ENCODE measurements at regions not wholly inside any gene's neighbourhood (a gene's known extent, or its start where the extent isn't known, plus 50 kb on each side); places are given as distances from the start of the nearest gene placed in this dataset.

- no peaks in the 10 kb centered on the region for H3K9me3 ChIP-seq (replicated peaks; ENCODE audit: low read length)
- H3K9ac ChIP-seq (ENCODE audit: low read depth, low read length), result no peak overlapping the region
- no peaks in the 10 kb centered on the region for H3K36me3 ChIP-seq (ENCODE audit: insufficient read depth, low read length)
- no peak overlapping the region for H3K4me3 ChIP-seq (ENCODE audit: low read length)
- H3K4me1 ChIP-seq (ENCODE audit: control insufficient read depth, insufficient read depth, low read length), result no peaks in the 10 kb centered on the region
- no peaks in the 10 kb centered on the region for H3K27me3 ChIP-seq (ENCODE audit: control insufficient read depth, insufficient read depth, low read length)
- no peak overlapping the region for H3K4me2 ChIP-seq (ENCODE audit: low read length)
Measured at GRCh38 chr2:14684516-14684915, 52.0 kb downstream of the LRATD1 start.

DNA sequence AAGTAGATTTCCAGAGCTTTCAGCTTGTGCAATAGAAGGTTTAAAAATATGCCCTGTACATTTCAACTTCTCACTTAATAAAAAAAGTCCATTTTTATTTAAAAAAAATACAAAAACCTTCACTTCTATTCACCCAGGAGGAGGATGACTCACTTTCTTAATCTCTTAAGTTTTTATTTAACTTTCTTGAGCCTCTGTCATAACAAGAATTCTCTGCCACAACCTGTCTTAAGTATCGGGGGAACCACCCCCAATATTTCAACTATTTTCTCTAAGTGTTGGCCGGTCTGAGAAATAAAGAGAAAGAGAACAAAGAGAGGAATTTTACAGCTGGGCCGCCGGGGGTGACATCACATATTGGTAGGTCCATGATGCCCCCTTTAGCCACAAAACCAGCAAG lies 58.4 kb downstream of the LRATD1 start:
- H3K4me3 ChIP-seq (ENCODE audit: low read length), result no peak overlapping the region
- H3K36me3 ChIP-seq (ENCODE audit: insufficient read depth, low read length), result no peaks in the 10 kb centered on the region
- H3K4me2 ChIP-seq (ENCODE audit: low read length), result no peak overlapping the region
- H3K9ac ChIP-seq (ENCODE audit: low read depth, low read length), result no peak overlapping the region
- H3K27me3 ChIP-seq (ENCODE audit: control insufficient read depth, insufficient read depth, low read length), result no peaks in the 10 kb centered on the region
- no peaks in the 10 kb centered on the region for H3K9me3 ChIP-seq (replicated peaks; ENCODE audit: low read length)
- no peaks in the 10 kb centered on the region for H3K4me1 ChIP-seq (ENCODE audit: control insufficient read depth, insufficient read depth, low read length)

GRCh38 chr2:14693874-14694273 lies 61.4 kb downstream of the LRATD1 start:
- Histone ChIP-seq H3K9ac (ENCODE audit: low read depth, low read length) (no peak overlapping the region), H3K4me1 (ENCODE audit: control insufficient read depth, insufficient read depth, low read length) (no peaks in the 10 kb centered on the region), H3K36me3 (ENCODE audit: insufficient read depth, low read length) (no peaks in the 10 kb centered on the region), H3K4me2 (ENCODE audit: low read length) (no peak overlapping the region), H3K4me3 (ENCODE audit: low read length) (no peak overlapping the region), H3K9me3 (replicated peaks; ENCODE audit: low read length) (no peaks in the 10 kb centered on the region), H3K27me3 (ENCODE audit: control insufficient read depth, insufficient read depth, low read length) (no peaks in the 10 kb centered on the region)

- no peak overlapping the region for H3K4me3 ChIP-seq (ENCODE audit: low read length)
- no peaks in the 10 kb centered on the region for H3K9me3 ChIP-seq (replicated peaks; ENCODE audit: low read length)
- H3K27me3 ChIP-seq (ENCODE audit: control insufficient read depth, insufficient read depth, low read length), result no peaks in the 10 kb centered on the region
- H3K4me1 ChIP-seq (ENCODE audit: control insufficient read depth, insufficient read depth, low read length), result peaks cover 2% of the 10 kb centered on the region
- no peak overlapping the region for H3K4me2 ChIP-seq (ENCODE audit: low read length)
- no peaks in the 10 kb centered on the region for H3K36me3 ChIP-seq (ENCODE audit: insufficient read depth, low read length)
- no peak overlapping the region for H3K9ac ChIP-seq (ENCODE audit: low read depth, low read length)
Measured at GRCh38 chr2:14700753-14701152, 68.2 kb downstream of the LRATD1 start.

DNA sequence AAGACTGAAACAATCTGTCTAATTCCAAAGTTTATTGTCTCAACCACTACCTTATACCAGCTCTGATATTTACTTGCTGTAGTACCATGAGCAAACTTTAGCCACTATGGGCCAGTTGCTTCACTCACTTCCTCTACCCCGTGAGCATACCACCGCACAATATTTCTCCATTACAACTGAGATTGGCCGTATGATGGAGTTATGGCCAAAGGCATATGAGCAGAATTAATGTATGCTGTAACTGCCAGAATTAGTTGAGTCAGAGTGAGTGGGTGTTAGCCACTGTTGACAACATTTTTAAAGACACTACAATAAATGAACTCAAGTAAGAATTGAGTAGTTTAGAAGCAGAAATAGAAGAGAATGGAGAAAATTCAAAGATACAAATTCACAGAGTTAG lies 69.7 kb downstream of the LRATD1 start:
- H3K36me3 ChIP-seq (ENCODE audit: insufficient read depth, low read length), result no peaks in the 10 kb centered on the region
- H3K4me1 ChIP-seq (ENCODE audit: control insufficient read depth, insufficient read depth, low read length), result peaks cover 2% of the 10 kb centered on the region
- H3K27me3 ChIP-seq (ENCODE audit: control insufficient read depth, insufficient read depth, low read length), result no peaks in the 10 kb centered on the region
- H3K4me3 ChIP-seq (ENCODE audit: low read length), result no peak overlapping the region
- no peak overlapping the region for H3K4me2 ChIP-seq (ENCODE audit: low read length)
- no peak overlapping the region for H3K9ac ChIP-seq (ENCODE audit: low read depth, low read length)
- H3K9me3 ChIP-seq (replicated peaks; ENCODE audit: low read length), result no peaks in the 10 kb centered on the region

DNA sequence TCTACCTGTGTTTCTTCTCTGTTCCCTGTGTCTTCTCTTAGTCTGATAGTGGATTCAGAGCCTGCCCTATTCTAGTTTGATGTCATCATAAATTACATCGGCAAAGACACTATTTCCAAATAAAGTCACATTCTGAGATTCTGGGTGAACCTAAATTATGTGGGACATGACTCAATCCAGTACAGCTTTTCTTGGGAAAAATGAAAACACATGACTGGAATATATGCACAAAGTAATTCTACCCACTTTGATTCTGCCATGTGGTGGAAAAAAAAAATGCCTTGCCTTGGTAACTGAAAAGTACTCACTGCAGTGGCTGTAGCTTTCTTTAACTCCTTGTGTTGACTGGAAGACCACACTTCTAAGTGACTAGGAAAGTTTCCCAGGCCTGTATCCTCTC lies 73.7 kb downstream of the LRATD1 start:
- H3K27me3 ChIP-seq (ENCODE audit: control insufficient read depth, insufficient read depth, low read length), result no peaks in the 10 kb centered on the region
- no peak overlapping the region for H3K4me3 ChIP-seq (ENCODE audit: low read length)
- H3K4me1 ChIP-seq (ENCODE audit: control insufficient read depth, insufficient read depth, low read length), result no peaks in the 10 kb centered on the region
- H3K9ac ChIP-seq (ENCODE audit: low read depth, low read length), result no peak overlapping the region
- no peak overlapping the region for H3K4me2 ChIP-seq (ENCODE audit: low read length)
- no peaks in the 10 kb centered on the region for H3K36me3 ChIP-seq (ENCODE audit: insufficient read depth, low read length)
- H3K9me3 ChIP-seq (replicated peaks; ENCODE audit: low read length), result no peaks in the 10 kb centered on the region

DNA sequence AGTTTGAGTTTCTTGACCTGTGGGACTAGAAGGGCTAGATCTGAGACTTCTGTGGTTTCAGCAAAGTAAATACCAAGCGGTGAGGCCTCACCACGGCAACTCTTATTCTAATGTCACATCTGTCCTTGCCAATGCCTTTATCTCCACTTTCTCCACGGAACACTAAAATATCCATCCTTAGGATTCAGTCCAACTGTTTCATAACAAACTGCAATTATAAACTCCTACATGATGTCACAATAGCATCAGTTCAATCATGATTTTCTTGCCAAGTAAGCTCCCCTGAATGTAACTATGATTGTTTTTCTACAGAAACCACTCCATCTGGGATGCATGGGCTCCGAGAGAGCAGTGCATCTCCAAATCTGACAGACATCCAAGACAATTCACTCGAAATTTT lies 79.6 kb downstream of the LRATD1 start:
- Histone ChIP-seq H3K4me1 (ENCODE audit: control insufficient read depth, insufficient read depth, low read length) (no peaks in the 10 kb centered on the region), H3K9ac (ENCODE audit: low read depth, low read length) (no peak overlapping the region), H3K9me3 (replicated peaks; ENCODE audit: low read length) (no peaks in the 10 kb centered on the region), H3K27me3 (ENCODE audit: control insufficient read depth, insufficient read depth, low read length) (no peaks in the 10 kb centered on the region), H3K4me2 (ENCODE audit: low read length) (no peak overlapping the region), H3K4me3 (ENCODE audit: low read length) (no peak overlapping the region), H3K36me3 (ENCODE audit: insufficient read depth, low read length) (no peaks in the 10 kb centered on the region)

- Histone ChIP-seq H3K36me3 (ENCODE audit: insufficient read depth, low read length) (no peaks in the 10 kb centered on the region), H3K4me2 (ENCODE audit: low read length) (no peak overlapping the region), H3K4me3 (ENCODE audit: low read length) (no peak overlapping the region), H3K9me3 (replicated peaks; ENCODE audit: low read length) (no peaks in the 10 kb centered on the region), H3K4me1 (ENCODE audit: control insufficient read depth, insufficient read depth, low read length) (no peaks in the 10 kb centered on the region), H3K9ac (ENCODE audit: low read depth, low read length) (no peak overlapping the region), H3K27me3 (ENCODE audit: control insufficient read depth, insufficient read depth, low read length) (no peaks in the 10 kb centered on the region)
Measured at GRCh38 chr2:14713248-14713647, 80.7 kb downstream of the LRATD1 start.

- Histone ChIP-seq H3K4me3 (ENCODE audit: low read length) (no peak overlapping the region), H3K9me3 (replicated peaks; ENCODE audit: low read length) (no peaks in the 10 kb centered on the region), H3K9ac (ENCODE audit: low read depth, low read length) (no peak overlapping the region), H3K4me1 (ENCODE audit: control insufficient read depth, insufficient read depth, low read length) (no peaks in the 10 kb centered on the region), H3K27me3 (ENCODE audit: control insufficient read depth, insufficient read depth, low read length) (no peaks in the 10 kb centered on the region), H3K4me2 (ENCODE audit: low read length) (no peak overlapping the region), H3K36me3 (ENCODE audit: insufficient read depth, low read length) (no peaks in the 10 kb centered on the region)
Measured at GRCh38 chr2:14715600-14715999, 83.1 kb downstream of the LRATD1 start.

DNA sequence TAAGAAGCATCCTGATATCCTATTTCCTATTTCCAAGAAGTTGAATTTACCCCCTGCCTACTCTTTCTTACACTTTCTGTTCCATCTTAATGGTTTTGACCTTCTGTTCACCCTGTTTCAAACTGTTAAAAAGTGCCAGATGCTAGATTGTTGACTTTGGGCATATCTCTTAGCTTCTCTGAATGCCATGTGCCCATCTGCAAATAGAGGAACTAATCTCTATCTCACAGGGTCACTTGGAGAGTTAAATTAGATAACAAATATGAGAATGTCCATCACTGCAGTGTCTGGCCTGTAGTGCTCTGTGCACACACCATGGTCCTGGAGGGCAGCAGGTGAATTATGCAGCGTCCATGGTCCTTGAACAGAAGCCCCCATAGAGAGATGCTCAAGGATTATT lies 83.8 kb downstream of the LRATD1 start:
- H3K36me3 ChIP-seq (ENCODE audit: insufficient read depth, low read length), result no peaks in the 10 kb centered on the region
- no peaks in the 10 kb centered on the region for H3K27me3 ChIP-seq (ENCODE audit: control insufficient read depth, insufficient read depth, low read length)
- H3K4me1 ChIP-seq (ENCODE audit: control insufficient read depth, insufficient read depth, low read length), result no peaks in the 10 kb centered on the region
- no peak overlapping the region for H3K9ac ChIP-seq (ENCODE audit: low read depth, low read length)
- H3K4me2 ChIP-seq (ENCODE audit: low read length), result no peak overlapping the region
- H3K4me3 ChIP-seq (ENCODE audit: low read length), result no peak overlapping the region
- no peaks in the 10 kb centered on the region for H3K9me3 ChIP-seq (replicated peaks; ENCODE audit: low read length)

- no peak overlapping the region for H3K4me3 ChIP-seq (ENCODE audit: low read length)
- no peaks in the 10 kb centered on the region for H3K27me3 ChIP-seq (ENCODE audit: control insufficient read depth, insufficient read depth, low read length)
- no peaks in the 10 kb centered on the region for H3K36me3 ChIP-seq (ENCODE audit: insufficient read depth, low read length)
- no peaks in the 10 kb centered on the region for H3K9me3 ChIP-seq (replicated peaks; ENCODE audit: low read length)
- no peak overlapping the region for H3K4me2 ChIP-seq (ENCODE audit: low read length)
- no peaks in the 10 kb centered on the region for H3K4me1 ChIP-seq (ENCODE audit: control insufficient read depth, insufficient read depth, low read length)
- H3K9ac ChIP-seq (ENCODE audit: low read depth, low read length), result no peak overlapping the region
Measured at GRCh38 chr2:14717131-14717530, 84.6 kb downstream of the LRATD1 start.

GRCh38 chr2:14720319-14720718 lies 87.8 kb downstream of the LRATD1 start:
- Histone ChIP-seq H3K9ac (ENCODE audit: low read depth, low read length) (no peak overlapping the region), H3K9me3 (replicated peaks; ENCODE audit: low read length) (no peaks in the 10 kb centered on the region), H3K36me3 (ENCODE audit: insufficient read depth, low read length) (no peaks in the 10 kb centered on the region), H3K4me2 (ENCODE audit: low read length) (no peak overlapping the region), H3K4me1 (ENCODE audit: control insufficient read depth, insufficient read depth, low read length) (no peaks in the 10 kb centered on the region), H3K27me3 (ENCODE audit: control insufficient read depth, insufficient read depth, low read length) (no peaks in the 10 kb centered on the region), H3K4me3 (ENCODE audit: low read length) (no peak overlapping the region)
